NCI-H1417 (cell line): ENCODE measurements at regions not wholly inside any gene's neighbourhood (a gene's known extent, or its start where the extent isn't known, plus 50 kb on each side); places are given as distances from the start of the nearest gene placed in this dataset.
"Not testable (repeated sequence)": the region's sequence is repeated elsewhere in the genome, so short reads cannot be mapped to it uniquely, and the experiment has no call there.

Experiments
- DNase-seq, 3 experiments: peaks; one replicate each; lab custom pipeline; 2025; lab: John Stamatoyannopoulos, UW

DNA sequence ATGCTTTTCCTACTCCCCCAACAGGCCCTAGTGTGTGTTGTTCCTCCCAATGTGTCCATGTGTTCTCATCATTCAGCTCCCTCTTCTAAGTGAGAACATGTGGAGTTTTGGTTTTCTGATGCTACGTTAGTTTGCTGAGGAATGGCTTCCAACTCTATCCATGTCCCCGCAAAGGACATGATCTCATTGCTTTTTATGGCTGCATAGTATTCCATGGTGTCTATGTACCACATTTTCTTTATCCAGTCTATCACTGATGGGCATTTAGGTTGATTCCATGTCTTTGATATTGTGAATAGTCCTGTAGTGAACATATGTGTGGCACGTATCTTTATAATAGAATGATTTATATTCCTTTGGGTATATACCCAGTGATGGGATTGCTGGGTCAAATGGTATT is 72.5 kb upstream of the CCNY start:
- DNase-seq = not testable (repeated sequence)

DNA sequence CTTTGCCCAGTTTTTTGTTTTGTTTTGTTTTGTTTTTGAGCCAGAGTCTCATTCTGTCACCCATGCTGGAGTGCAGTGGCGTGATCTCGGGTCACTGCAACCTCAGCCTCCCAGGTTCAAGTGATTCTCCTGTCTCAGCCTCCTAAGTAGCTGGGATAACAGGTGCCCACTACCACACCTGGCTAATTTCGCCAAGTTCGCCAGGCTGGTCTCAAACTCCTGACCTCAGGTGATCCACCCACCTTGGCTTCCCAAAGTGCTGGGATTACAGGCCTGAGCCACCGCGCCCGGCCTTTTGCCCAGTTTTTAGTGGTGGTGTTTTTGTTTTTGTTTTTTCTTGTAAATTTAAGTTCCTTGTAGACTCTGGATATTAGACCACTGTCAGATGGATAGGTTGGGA is 71.7 kb upstream of the CCNY start:
- DNase-seq = not testable (repeated sequence)

DNA sequence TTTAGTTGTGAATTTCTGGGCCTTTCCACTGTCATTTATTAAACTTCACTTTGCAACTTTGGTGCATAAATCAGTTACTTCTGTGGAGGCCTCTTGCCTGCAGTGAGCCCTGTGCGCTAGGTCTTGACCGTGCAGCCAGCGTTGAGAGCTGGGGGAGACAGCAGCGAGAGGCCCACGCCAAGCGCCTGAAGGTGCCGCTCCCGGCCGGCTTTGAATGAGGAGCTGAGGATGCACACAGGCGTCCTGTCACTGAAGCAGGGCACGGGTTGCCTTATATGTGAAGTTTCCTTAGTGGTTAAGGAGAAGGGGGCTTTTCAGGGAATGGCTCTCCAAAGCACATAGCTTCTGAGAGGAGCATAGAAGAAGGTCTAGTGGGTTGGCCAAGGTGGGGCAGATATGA is 70.9 kb upstream of the CCNY start:
- no peak for DNase-seq

DNA sequence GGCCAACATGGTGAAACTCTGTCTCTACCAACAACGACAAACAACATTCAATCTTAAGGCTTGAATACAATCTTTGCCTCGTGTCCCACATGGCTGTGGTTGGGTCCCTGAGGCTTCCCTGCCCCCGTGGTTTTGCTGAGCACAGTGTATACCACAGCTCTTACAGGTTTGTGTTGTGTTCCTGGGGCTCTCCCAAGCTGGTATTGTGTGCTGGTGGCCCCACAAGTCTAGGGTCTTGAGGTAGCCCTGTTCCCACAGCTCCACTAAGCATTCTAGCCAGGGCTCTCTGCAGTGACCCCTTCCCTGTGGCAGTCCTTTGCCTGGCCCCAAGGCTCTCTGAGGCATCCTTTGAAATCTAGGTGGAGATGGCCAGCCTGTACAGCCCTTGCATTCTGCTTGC is 68.0 kb upstream of the CCNY start:
- DNase-seq = no peak

DNA sequence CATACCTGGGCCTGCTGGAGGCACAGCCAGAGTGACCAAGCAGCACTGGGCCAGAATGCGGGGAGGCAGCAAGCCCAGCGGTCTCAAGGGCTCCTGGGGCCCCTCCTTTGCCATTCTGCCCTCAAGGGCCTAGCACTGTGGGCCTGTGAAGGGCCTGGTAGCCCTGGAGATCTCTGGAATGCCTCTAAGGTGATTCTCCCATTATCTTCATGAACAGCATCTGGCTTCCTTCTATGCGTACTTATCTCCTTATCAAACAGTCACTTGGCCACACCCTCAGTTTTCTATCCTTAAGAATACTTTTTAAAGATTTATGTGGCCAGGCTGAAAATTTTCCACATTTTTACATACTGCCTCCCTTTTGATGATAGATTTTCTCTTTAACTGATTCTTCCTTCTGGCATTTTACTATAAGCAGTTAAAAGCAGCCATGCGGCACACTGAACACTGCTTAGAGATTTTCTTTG is 67.5 kb upstream of the CCNY start:
- no peak for DNase-seq

DNA sequence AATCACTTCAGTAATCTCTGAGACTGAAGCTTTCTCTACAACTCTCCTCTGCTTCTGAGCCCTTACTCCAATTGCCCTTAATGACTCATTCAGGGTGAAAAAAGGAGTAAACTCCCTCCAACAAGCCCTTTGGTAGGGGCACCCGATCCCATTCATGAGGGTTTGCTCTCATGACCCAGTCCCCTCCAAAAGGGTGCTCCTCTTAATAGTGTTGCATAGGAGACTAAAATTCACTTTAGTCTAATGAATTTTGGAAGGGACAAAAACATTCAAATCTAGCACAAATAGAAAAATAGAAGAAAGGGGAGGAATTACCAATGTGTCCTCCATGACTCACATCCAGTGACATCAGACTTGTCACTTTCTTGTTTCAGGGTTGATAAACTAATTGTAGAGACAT is 66.2 kb upstream of the CCNY start:
- no peak for DNase-seq

DNA sequence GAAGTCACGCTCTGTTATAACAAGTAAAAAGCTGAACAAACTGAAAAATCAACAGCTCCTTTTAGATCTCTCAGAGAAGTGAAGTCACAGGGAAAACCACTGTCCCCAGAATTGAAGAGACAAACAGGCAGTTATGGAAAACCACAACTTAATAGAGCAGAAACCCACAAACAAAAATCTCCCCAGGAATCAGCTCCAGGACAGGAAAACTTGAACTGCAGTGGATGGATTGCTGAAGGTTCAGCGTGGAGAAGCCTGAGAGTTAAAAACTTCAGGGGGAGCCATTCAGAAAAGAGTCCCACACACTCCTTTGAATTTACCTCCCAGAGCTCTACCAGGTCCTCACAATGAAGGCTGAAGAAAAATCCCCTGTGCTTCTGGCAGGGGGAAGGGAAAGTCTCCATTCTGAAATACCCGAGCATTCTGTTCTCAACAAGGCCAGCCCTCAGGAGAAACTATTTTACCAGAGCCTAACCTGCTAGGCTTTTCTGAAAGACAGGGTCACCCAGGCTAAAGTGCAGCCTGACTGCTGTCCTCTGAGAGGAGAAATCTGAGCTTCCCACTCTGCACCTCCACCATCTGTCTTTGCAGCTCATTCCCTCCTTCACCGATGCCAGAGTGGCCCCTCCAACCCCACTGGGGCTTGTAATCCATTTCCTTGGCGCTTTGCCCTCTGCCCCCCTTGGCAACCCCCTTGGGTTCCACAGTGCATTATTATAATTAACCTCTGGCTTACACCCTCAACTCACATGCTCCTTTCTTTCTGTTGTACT is 65.0 kb upstream of the CCNY start:
- peak in 2 of 3 experiments; percentile 52 to 95 for DNase-seq

DNA sequence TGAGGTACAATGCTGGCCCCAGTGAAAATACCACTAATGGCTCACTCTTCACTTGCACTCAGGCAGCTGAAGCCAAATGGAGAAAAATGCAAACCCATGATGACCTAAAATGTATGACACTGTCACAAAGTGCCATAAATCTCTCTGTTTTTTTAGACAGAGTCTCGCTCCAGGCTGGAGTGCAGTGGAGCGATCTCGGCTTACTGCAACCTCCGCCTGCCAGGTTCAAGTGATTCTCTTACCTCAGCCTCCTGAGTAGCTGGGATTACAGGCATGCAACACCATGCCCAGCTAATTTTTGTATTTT is 64.5 kb upstream of the CCNY start:
- DNase-seq = peak in 1 of 3 experiments; percentile 95

DNA sequence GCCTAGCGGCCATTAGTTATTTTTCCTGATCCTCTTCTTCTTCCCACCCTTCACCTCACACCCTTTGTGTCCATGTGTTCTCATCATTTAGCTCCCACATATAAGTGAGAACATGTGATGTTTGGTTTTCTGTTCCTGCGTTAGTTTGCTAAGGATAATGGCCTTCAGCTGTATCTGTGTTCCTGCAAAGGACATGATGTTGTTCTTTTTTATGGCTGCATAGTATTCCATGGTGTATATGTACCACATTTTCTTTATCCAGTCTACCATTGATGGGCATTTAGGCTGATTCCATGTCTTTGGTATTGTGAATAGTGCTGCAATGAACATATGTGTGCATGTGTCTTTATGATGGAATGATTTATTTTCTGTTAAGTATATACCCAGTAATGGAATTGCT is 63.9 kb upstream of the CCNY start:
- DNase-seq = not testable (repeated sequence)

DNA sequence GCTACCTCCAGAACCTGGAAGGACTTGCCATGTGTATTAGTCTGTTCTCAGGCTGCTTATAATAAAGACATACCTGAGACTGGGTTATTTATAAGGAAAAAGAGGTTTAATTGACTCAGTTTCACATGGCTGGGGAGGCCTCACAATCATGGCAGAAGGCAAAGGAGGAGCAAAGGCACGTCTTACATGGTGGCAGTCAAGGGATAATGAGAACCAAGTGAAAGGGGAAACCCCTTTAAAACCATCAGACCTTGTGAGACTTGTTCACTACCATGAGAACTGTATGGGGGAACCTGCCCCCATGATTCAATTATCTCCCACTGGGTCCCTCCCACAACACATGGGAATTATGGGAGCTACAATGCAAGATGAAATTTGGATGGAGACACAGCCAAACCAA is 62.3 kb upstream of the CCNY start:
- DNase-seq = not testable (repeated sequence)

DNA sequence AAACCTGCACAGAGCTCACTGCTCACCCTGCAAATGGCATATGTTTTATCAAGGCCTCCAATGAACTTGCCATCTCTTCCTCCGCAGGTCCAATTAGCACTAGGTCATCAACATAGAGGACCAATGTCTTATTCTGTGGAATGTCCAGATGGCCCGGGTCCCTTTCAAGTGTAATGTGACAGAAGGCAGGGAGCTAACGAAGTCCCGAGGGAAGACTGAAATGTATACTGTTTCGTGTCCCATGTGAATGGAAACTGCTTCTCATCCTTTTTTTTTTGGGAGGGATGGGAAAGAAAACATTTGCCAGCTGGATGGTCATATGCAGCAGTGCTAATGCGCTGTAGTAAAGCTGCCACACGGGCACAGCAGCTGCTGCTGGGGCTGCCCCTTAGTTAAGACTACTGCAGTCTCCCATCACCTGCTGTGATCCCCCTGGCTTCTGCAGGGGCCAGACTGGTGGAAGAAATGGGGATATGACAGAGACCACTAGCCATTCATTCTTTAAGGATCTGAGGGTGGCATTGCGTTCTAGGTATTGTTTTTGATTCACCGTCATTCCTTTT is 61.7 kb upstream of the CCNY start:
- no peak for DNase-seq

DNA sequence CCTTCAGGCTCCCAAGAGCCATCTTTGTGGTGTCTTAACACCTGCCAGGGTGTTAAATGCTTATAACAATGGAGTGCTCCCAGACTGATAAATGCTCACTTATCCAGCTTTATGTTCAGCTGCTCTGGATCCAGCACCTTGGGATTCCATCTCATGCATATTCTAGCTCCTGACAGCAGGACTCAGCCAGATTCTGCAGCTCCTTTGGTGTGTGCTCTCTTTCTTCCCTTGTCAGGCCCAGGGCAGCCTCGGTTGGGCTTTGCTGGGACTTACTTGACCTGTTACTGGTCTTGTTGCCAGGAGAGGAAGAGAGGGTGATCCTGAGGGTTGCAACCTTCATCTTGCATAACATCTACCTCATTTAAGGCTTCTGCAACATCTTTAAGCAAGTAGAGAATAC is 59.4 kb upstream of the CCNY start:
- no peak for DNase-seq

DNA sequence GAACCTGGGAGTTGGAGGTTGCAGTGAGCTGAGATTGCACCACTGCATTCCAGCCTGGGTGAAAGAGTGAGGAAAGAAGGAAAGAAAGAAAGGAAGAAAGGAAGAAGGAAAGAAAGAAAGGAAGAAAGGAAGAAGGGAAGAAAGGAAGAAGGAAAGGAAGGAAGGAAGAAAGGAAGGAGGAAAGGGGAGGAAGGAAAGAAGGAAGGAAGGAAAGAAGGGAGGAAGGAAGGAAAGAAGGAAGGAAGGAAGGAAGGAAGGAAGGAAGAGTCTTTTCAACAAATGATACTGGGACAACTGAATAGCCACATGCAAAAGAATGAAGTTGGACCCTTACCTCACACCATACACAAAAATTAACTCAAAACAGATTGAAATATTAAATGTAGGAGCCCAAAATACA is 56.1 kb upstream of the CCNY start:
- DNase-seq = not testable (repeated sequence)
